HepG2 (cell line): ENCODE measurements at regions not wholly inside any gene's neighbourhood (a gene's known extent, or its start where the extent isn't known, plus 50 kb on each side); places are given as distances from the start of the nearest gene placed in this dataset.

Source experiments
- ATAC-seq: fragments of 200-7000 bp; cut with Tn5 transposase; 3 replicates; pipeline ENCODE4 v1.9.1; 2020; ENCODE audit warnings: mild to moderate bottlenecking, moderate library complexity
- BruUV-seq: library from RNA; stranded (reverse); fragments of 400-500 nt; replicated peaks from 2 replicates; lab custom pipeline; 2021; lab: Mats Ljungman, UMichigan
- CTCF ChIA-PET: fragments of 300-600 bp; formaldehyde crosslinking; extraction: SDS; loops from one replicate; lab custom pipeline; 2021; ENCODE audit warnings: low total read pairs, inconsistent platforms, low intra/inter-chr PET ratio; lab: Yijun Ruan, JAX
- POLR2A ChIA-PET: fragments of 350-600 bp; sonication (Branson Sonifier 250); formaldehyde crosslinking; loops from one replicate; lab custom pipeline; 2020; ENCODE audit warnings: antibody characterized with exemption, inconsistent platforms; lab: Yijun Ruan, JAX
- DNase-seq: peaks from one replicate; pipeline ENCODE4 v3.0.0-alpha.2; 2015; ENCODE audit warnings: low spot score
- FAIRE-seq: peaks from 3 replicates; lab custom pipeline; 2011; peaks lifted over from hg19 to GRCh38; lab: Jason Lieb, UNC
- H2AFZ ChIP-seq: one replicate; pipeline ENCODE4 v1.6.1; 2011; ENCODE audit warnings: low read length, inconsistent platforms
- H3K27ac ChIP-seq: fragments of 300-600 bp; 3 replicates; pipeline ENCODE4 v1.8.0; 2011; ENCODE audit warnings: mixed run types, mild to moderate bottlenecking, mixed read lengths, low read length, inconsistent platforms; ENCODE audit not compliant: insufficient read depth; ENCODE audit errors: extremely low read length
- H3K27me3 ChIP-seq, 2 experiments: fragments of 200-600 bp in 1 of 2; 2 replicates in 1 of 2; 3 replicates in 1 of 2; pipeline versions ENCODE4 v1.6.0 to v1.8.0; 2011; ENCODE audit warnings: low read length in 2 of 2, mild to moderate bottlenecking in 2 of 2, moderate library complexity in 2 of 2, inconsistent platforms in 1 of 2; ENCODE audit not compliant: insufficient read depth in 2 of 2, control insufficient read depth in 1 of 2
- H3K36me3 ChIP-seq, 2 experiments: fragments of 200-600 bp in 1 of 2; replicated peaks in 1 of 2; 2 replicates in 1 of 2; 3 replicates in 1 of 2; pipeline versions ENCODE4 v1.5.1 to v1.8.0; 2011; ENCODE audit warnings: low read length in 2 of 2, inconsistent platforms in 1 of 2; ENCODE audit not compliant: insufficient read depth in 2 of 2, control insufficient read depth in 1 of 2
- H3K4me1 ChIP-seq: 2 replicates; pipeline ENCODE4 v1.5.1; 2012; ENCODE audit warnings: low read length, inconsistent platforms; ENCODE audit not compliant: insufficient read depth
- H3K4me2 ChIP-seq: 2 replicates; pipeline ENCODE4 v1.6.0; 2011; ENCODE audit warnings: low read depth, low read length, inconsistent platforms
- H3K4me3 ChIP-seq, 3 experiments: fragments of 200-600 bp in 1 of 3; sonication (generic), shearing (Covaris generic) in 1 of 3; replicated peaks in 1 of 3; 2 replicates each; pipeline ENCODE4 v1.5.1; 2011 to 2016; ENCODE audit warnings: low read length in 3 of 3, inconsistent platforms in 2 of 3, low read depth in 2 of 3, mild to moderate bottlenecking in 2 of 3, control low read depth in 1 of 3, mixed read lengths in 1 of 3; ENCODE audit not compliant: insufficient read depth in 1 of 3
- H3K79me2 ChIP-seq: one replicate; pipeline ENCODE4 v1.6.1; 2011; ENCODE audit warnings: low read length, inconsistent platforms; ENCODE audit not compliant: insufficient read depth
- H3K9ac ChIP-seq: 2 replicates; pipeline ENCODE4 v1.6.0; 2011; ENCODE audit warnings: mild to moderate bottlenecking, low read depth, low read length, inconsistent platforms; ENCODE audit not compliant: insufficient read depth
- H3K9me3 ChIP-seq: 2 replicates; pipeline ENCODE4 v1.5.1; 2012; ENCODE audit warnings: mild to moderate bottlenecking, low read length
- H4K20me1 ChIP-seq: 2 replicates; pipeline ENCODE4 v1.6.0; 2011; ENCODE audit warnings: inconsistent platforms, mild to moderate bottlenecking, low read length, moderate library complexity; ENCODE audit not compliant: insufficient read depth
- E2F1 ChIP-seq: sonication (generic); formaldehyde crosslinking; IDR thresholded peaks from 2 replicates; pipeline ENCODE4 v1.5.0; 2020; ENCODE audit warnings: missing genetic modification reagents
- HMGA1 ChIP-seq: sonication (generic); formaldehyde crosslinking; conservative IDR thresholded peaks from 2 replicates; pipeline ENCODE4 v1.4.0; 2020; ENCODE audit warnings: missing genetic modification reagents
- KLF9 ChIP-seq: IDR thresholded peaks from 2 replicates; pipeline ENCODE4 v1.6.1; 2016; ENCODE audit warnings: low read depth
- MAZ ChIP-seq, 2 experiments: sonication (generic) in 1 of 2; formaldehyde crosslinking in 1 of 2; IDR thresholded peaks; 2 replicates each; pipeline versions ENCODE4 v1.5.0 to v1.6.1; 2012 to 2020; ENCODE audit warnings: low read depth in 2 of 2, mild to moderate bottlenecking in 2 of 2, borderline replicate concordance in 1 of 2, improper control_type of control experiment in 1 of 2, low read length in 1 of 2, missing genetic modification reagents in 1 of 2, moderate library complexity in 1 of 2
- NR3C1 ChIP-seq: sonication (generic); formaldehyde crosslinking; IDR thresholded peaks from 2 replicates; pipeline ENCODE4 v1.4.0; 2020; ENCODE audit warnings: missing genetic modification reagents
- SAFB2 ChIP-seq: sonication (generic); formaldehyde crosslinking; IDR thresholded peaks from 2 replicates; pipeline ENCODE4 v1.5.1; 2020; ENCODE audit warnings: missing genetic modification reagents, low read depth, mild to moderate bottlenecking, borderline replicate concordance
- TBL1XR1 ChIP-seq: fragments of 150-350 bp; IDR thresholded peaks from 2 replicates; pipeline ENCODE4 v1.6.1; 2014; ENCODE audit warnings: borderline replicate concordance, low read length; ENCODE audit not compliant: partially characterized antibody
- ZNF230 ChIP-seq: sonication (generic); formaldehyde crosslinking; IDR thresholded peaks from 2 replicates; pipeline ENCODE4 v1.4.0; 2020; ENCODE audit warnings: mild to moderate bottlenecking, missing genetic modification reagents
- WGBS: methylation state at CpG from one replicate; pipeline ENCODE4 v1.1.6; 2017; ENCODE audit warnings: low lambda C conversion rate; 5-methylcytosine and 5-hydroxymethylcytosine counted together
- in situ Hi-C: cut with HindIII; loops from 2 replicates; pipeline ENCODE4 v1.10.0; 2017; ENCODE audit warnings: low pct_unique_long_range_greater_than_20kb; ENCODE audit not compliant: extremely low pct_ligation_motif_present
- intact Hi-C: fragments of 100-400 bp; cut with micrococcal nuclease; formaldehyde crosslinking; loops from one replicate; pipeline ENCODE4 v1.10.0; 2022; ENCODE audit not compliant: unreplicated experiment

DNA sequence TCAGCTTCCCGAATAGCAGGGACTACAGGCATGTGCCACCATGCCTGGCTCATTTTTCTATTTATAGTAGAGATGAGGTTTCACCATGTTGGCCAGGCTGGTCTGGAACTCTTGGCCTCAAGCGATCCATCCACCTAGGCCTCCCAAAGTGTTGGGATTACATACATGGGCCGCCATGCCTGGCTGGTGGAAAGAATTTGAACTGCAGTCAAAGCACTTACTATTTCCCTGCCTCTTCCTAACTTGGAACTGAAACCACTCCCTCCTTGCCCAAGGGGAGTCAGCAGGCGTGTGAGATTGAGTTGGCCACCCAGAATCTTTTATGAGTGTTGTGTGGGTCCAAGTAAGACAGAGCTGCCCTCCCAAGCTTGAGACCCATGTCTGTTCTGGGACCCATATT lies 86.1 kb upstream of the PTPN3 start:
- CTCF ChIA-PET, result no interaction called here
- BruUV-seq, result no TSS peak
- ATAC-seq, result no peak; the same call in 2 of the 3 replicates
- no peak overlapping the region for H3K27ac ChIP-seq
- no peaks in the 10 kb centered on the region for H3K4me1 ChIP-seq
- H3K27me3 ChIP-seq, result 0 out of 5 replicates have a peak, but pooled peaks cover 0 to 2% of the 10 kb centered on the region in 2 experiments
- H3K9me3 ChIP-seq, result no peaks in the 10 kb centered on the region
- H3K4me3 ChIP-seq, result no peak overlapping the region
- no peak for TF ChIP-seq ZNF230 (CRISPR knock-in tag)
- TF ChIP-seq HMGA1 (CRISPR knock-in tag), result no peak
- TF ChIP-seq TBL1XR1, result no peak
- TF ChIP-seq NR3C1 (CRISPR knock-in tag), result no peak
- no peak for TF ChIP-seq MAZ (IDR thresholded peaks at IDR 0.05; ENCODE audit: borderline replicate concordance, low read depth, low read length)
- no peak for TF ChIP-seq MAZ (CRISPR knock-in tag; IDR thresholded peaks at IDR 0.05; ENCODE audit: low read depth)
- TF ChIP-seq, all 625 proteins: peak for 0
- H3K79me2 ChIP-seq, result no peaks in the 10 kb centered on the region
- in situ Hi-C loops (loop anchor here (10.0 kb wide), 1 partner anchor 571 kb away; no protein-coding TSS in a partner anchor), intact Hi-C loops (no loop called here)
- DNase-seq (no peak), FAIRE-seq (no peak)
- H3K36me3 ChIP-seq, result no peaks in the 10 kb centered on the region
- POLR2A ChIA-PET, result no interaction called here
- H3K9ac ChIP-seq, result no peak overlapping the region
- WGBS, result 30% methylated on average over 3 of the region's 4 CpGs
- H2AFZ ChIP-seq, result no peak overlapping the region
- H3K4me2 ChIP-seq, result no peak overlapping the region
- H4K20me1 ChIP-seq, result no peaks in the 10 kb centered on the region

GRCh38 chr9:109585796-109586195 lies 87.7 kb upstream of the PTPN3 start:
- intact Hi-C loops, result no loop called here
- Histone ChIP-seq H3K4me3 (no peak overlapping the region), H3K9ac (no peak overlapping the region), H2AFZ (no peak overlapping the region), H4K20me1 (no peaks in the 10 kb centered on the region), H3K36me3 (no peaks in the 10 kb centered on the region), H3K4me1 (no peaks in the 10 kb centered on the region), H3K79me2 (no peaks in the 10 kb centered on the region), H3K9me3 (no peaks in the 10 kb centered on the region), H3K4me2 (no peak overlapping the region), H3K27me3 (0 out of 5 replicates have a peak, but pooled peaks cover 0 to 2% of the 10 kb centered on the region in 2 experiments), H3K27ac (no peak overlapping the region)
- FAIRE-seq (no peak), DNase-seq (no peak), ATAC-seq (no peak)
- in situ Hi-C loops, result loop anchor here (10.0 kb wide), 1 partner anchor 569 kb away; no protein-coding TSS in a partner anchor
- no TSS peak for BruUV-seq
- ChIA-PET POLR2A (no interaction called here), CTCF (no interaction called here)
- TF ChIP-seq E2F1 (no peak), SAFB2 (CRISPR knock-in tag) (no peak), MAZ (IDR thresholded peaks at IDR 0.05; ENCODE audit: borderline replicate concordance, low read depth, low read length) (no peak), MAZ (CRISPR knock-in tag; IDR thresholded peaks at IDR 0.05; ENCODE audit: low read depth) (no peak), KLF9 (CRISPR knock-in tag) (no peak)
- 22% methylated on average over 6 of the region's 7 CpGs for WGBS
